OCI-M2 (cell line): ENCODE measurements at regions not wholly inside any gene's neighbourhood (a gene's known extent, or its start where the extent isn't known, plus 50 kb on each side); places are given as distances from the start of the nearest gene placed in this dataset.

Source experiments
- DNase-seq: peaks from one replicate; lab custom pipeline; 2025; ENCODE audit not compliant: unreplicated experiment; lab: John Stamatoyannopoulos, UW

GRCh38 chr13:70189981-70190380 lies 81.7 kb upstream of the KLHL1 start:
- DNase-seq: no peak

GRCh38 chr13:70188567-70188966 lies 80.3 kb upstream of the KLHL1 start:
- no peak for DNase-seq

GRCh38 chr13:70183041-70183440 lies 74.8 kb upstream of the KLHL1 start:
- DNase-seq: no peak
